Fibroblast of lung (primary cell): ENCODE measurements at regions not wholly inside any gene's neighbourhood (a gene's known extent, or its start where the extent isn't known, plus 50 kb on each side); places are given as distances from the start of the nearest gene placed in this dataset.

Experiments used
- DNase-seq, 2 donors: peaks; one replicate each; pipeline versions ENCODE4 v3.0.0 to v3.0.0-alpha.2; 2010; ENCODE audit warnings: low read depth in 2 of 2
- H2AFZ ChIP-seq: 2 replicates; pipeline ENCODE4 v1.5.1; 2012; ENCODE audit warnings: low read length, control low read depth, inconsistent platforms
- H3K27ac ChIP-seq: 2 replicates; pipeline ENCODE4 v1.5.1; 2011; ENCODE audit warnings: low read length, control low read depth; ENCODE audit not compliant: insufficient read depth
- H3K27me3 ChIP-seq: 2 replicates; pipeline ENCODE4 v1.5.1; 2011; ENCODE audit warnings: mild to moderate bottlenecking, low read length; ENCODE audit not compliant: control insufficient read depth, insufficient read depth
- H3K36me3 ChIP-seq: 2 replicates; pipeline ENCODE4 v1.5.1; 2011; ENCODE audit warnings: low read length; ENCODE audit not compliant: control insufficient read depth, insufficient read depth
- H3K4me1 ChIP-seq: 2 replicates; pipeline ENCODE4 v1.5.1; 2011; ENCODE audit warnings: low read length; ENCODE audit not compliant: control insufficient read depth, insufficient read depth; ENCODE audit errors: extremely low read depth
- H3K4me2 ChIP-seq: 2 replicates; pipeline ENCODE4 v1.5.1; 2011; ENCODE audit warnings: low read length, control low read depth; ENCODE audit not compliant: insufficient read depth; ENCODE audit errors: extremely low read depth
- H3K4me3 ChIP-seq, 4 experiments: fragments of 200-600 bp in 1 of 4; sonication (generic) in 1 of 4; replicated peaks in 1 of 4; 2 replicates each; pipeline ENCODE4 v1.5.1; 2011 to 2016; ENCODE audit warnings: low read length in 4 of 4, low read depth in 3 of 4, mild to moderate bottlenecking in 3 of 4, control low read depth in 2 of 4, inconsistent platforms in 1 of 4, mixed read lengths in 1 of 4; ENCODE audit not compliant: insufficient read depth in 1 of 4; ENCODE audit errors: control extremely low read depth in 1 of 4
- H3K79me2 ChIP-seq: 2 replicates; pipeline ENCODE4 v1.5.1; 2012; ENCODE audit warnings: mild to moderate bottlenecking, low read length, inconsistent platforms; ENCODE audit not compliant: control insufficient read depth, insufficient read depth
- H3K9ac ChIP-seq: 2 replicates; pipeline ENCODE4 v1.5.1; 2011; ENCODE audit warnings: mild to moderate bottlenecking, low read length, control low read depth; ENCODE audit not compliant: insufficient read depth
- H3K9me3 ChIP-seq: 2 replicates; pipeline ENCODE4 v1.5.1; 2012; ENCODE audit warnings: low read depth, low read length; ENCODE audit not compliant: control insufficient read depth, insufficient read depth
- H4K20me1 ChIP-seq: 2 replicates; pipeline ENCODE4 v1.5.1; 2011; ENCODE audit warnings: low read length; ENCODE audit not compliant: control insufficient read depth, insufficient read depth; ENCODE audit errors: extremely low read depth
- CTCF ChIP-seq, 2 donors: IDR thresholded peaks in 1 of 2; conservative IDR thresholded peaks in 1 of 2; 1 replicate in 1 of 2; 2 replicates in 1 of 2; pipeline ENCODE4 v1.5.1; 2011 to 2012; ENCODE audit warnings: low read length in 2 of 2, control low read depth in 1 of 2, inconsistent platforms in 1 of 2, low read depth in 1 of 2, mild to moderate bottlenecking in 1 of 2
- EZH2 ChIP-seq: IDR thresholded peaks from 2 replicates; pipeline ENCODE4 v1.5.1; 2012; ENCODE audit warnings: low read length, control low read depth, mild to moderate bottlenecking; ENCODE audit errors: missing control alignments

GRCh38 chr3:89698208-89698830 is 590.9 kb downstream of the EPHA3 start:
- Histone ChIP-seq H3K4me2 (no peak overlapping the region), H2AFZ (no peak overlapping the region), H3K4me1 (no peaks in the 10 kb centered on the region), H3K27ac (no peak overlapping the region), H3K36me3 (no peaks in the 10 kb centered on the region), H4K20me1 (no peaks in the 10 kb centered on the region), H3K79me2 (no peaks in the 10 kb centered on the region), H3K9ac (no peak overlapping the region), H3K4me3 (no peak overlapping the region), H3K9me3 (no peaks in the 10 kb centered on the region), H3K27me3 (no peaks in the 10 kb centered on the region)
- DNase-seq = no peak
- no peak for TF ChIP-seq EZH2
- TF ChIP-seq CTCF (conservative IDR thresholded peaks at IDR 0.05 in 1 of 2, IDR thresholded peaks at IDR 0.05 in 1 of 2; ENCODE audit: low read depth in 1 of 2, low read length in 2 of 2) = no peak

GRCh38 chr3:89699229-89699628 is 591.8 kb downstream of the EPHA3 start:
- Histone ChIP-seq H3K9me3 (no peaks in the 10 kb centered on the region), H3K27ac (no peak overlapping the region), H3K27me3 (no peaks in the 10 kb centered on the region), H4K20me1 (no peaks in the 10 kb centered on the region), H2AFZ (no peak overlapping the region), H3K79me2 (no peaks in the 10 kb centered on the region), H3K36me3 (no peaks in the 10 kb centered on the region), H3K4me1 (no peaks in the 10 kb centered on the region), H3K9ac (no peak overlapping the region), H3K4me3 (no peak overlapping the region), H3K4me2 (no peak overlapping the region)
- TF ChIP-seq CTCF (conservative IDR thresholded peaks at IDR 0.05 in 1 of 2, IDR thresholded peaks at IDR 0.05 in 1 of 2; ENCODE audit: low read depth in 1 of 2, low read length in 2 of 2) = no peak
- no peak for TF ChIP-seq EZH2
- DNase-seq = no peak

GRCh38 chr3:89699771-89700170 is 592.4 kb downstream of the EPHA3 start:
- TF ChIP-seq CTCF (conservative IDR thresholded peaks at IDR 0.05 in 1 of 2, IDR thresholded peaks at IDR 0.05 in 1 of 2; ENCODE audit: low read depth in 1 of 2, low read length in 2 of 2) = no peak
- no peak for TF ChIP-seq EZH2
- Histone ChIP-seq H3K9ac (no peak overlapping the region), H3K4me2 (no peak overlapping the region), H3K4me1 (no peaks in the 10 kb centered on the region), H3K36me3 (no peaks in the 10 kb centered on the region), H2AFZ (no peak overlapping the region), H3K27me3 (no peaks in the 10 kb centered on the region), H3K4me3 (no peak overlapping the region), H3K9me3 (no peaks in the 10 kb centered on the region), H4K20me1 (no peaks in the 10 kb centered on the region), H3K79me2 (no peaks in the 10 kb centered on the region), H3K27ac (no peak overlapping the region)
- no peak for DNase-seq
